Left forelimb (tissue), 1 donor: ENCODE measurements at regions not wholly inside any gene's neighbourhood (a gene's known extent, or its start where the extent isn't known, plus 50 kb on each side); places are given as distances from the start of the nearest gene placed in this dataset.

ENCODE experiments used
- DNase-seq: peaks from one replicate; pipeline ENCODE4 v3.0.0-alpha.2; 2018; ENCODE audit warnings: low spot score

DNA sequence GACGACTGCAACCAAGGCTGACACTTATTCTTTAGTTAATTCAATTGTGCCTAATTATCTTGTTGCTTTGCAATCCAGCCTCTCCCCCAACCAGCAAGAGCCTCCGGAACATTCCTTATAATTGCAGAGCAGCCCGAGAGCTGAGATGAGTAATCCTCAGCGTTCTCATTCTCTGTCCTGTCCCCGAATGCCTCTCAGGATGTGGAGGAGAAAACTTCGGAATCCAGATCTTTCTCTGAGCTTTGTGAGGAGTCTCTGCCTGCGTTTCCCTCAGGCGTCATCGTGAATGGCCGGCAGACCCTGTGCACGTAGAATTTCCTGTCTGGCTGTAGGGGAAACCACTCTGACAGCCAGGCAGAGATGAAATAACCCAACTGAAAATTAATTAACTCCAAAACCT is 160.5 kb upstream of the DIO3 start:
- no peak for DNase-seq

DNA sequence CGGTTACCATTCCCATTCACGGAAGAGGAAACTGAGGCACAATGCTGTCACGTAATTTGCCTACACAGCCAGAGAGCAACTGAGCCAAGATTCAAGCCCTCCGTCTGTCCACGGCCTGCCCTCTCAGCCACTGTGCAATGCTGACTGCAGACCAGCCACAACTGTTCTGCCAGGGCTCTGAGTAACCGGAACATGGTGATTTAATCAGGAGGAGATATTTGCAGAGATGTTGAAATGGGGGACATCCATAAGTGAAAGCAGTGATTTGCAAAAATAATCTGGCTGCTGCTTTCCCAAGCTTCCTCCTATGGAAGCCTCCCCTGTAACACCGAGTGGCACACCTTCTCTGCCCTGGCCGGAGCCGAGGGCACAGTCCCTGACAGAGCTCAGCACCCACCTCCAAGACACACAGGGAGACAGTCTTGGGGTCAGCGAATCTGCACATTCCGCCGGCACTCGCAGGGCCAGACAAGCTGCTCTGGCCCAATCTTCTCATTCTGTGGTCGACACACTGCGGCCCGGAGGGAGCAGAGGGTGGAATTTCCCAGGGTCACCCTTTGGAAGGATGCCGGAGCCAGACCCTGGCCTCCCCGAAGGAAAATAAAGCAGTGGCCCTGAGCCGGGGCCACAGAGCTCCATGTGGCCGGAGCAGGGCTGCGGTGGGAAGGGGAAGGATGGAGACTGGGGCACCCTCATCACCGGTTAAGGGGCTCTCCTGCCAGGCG is 158.2 kb upstream of the DIO3 start:
- DNase-seq: no peak

DNA sequence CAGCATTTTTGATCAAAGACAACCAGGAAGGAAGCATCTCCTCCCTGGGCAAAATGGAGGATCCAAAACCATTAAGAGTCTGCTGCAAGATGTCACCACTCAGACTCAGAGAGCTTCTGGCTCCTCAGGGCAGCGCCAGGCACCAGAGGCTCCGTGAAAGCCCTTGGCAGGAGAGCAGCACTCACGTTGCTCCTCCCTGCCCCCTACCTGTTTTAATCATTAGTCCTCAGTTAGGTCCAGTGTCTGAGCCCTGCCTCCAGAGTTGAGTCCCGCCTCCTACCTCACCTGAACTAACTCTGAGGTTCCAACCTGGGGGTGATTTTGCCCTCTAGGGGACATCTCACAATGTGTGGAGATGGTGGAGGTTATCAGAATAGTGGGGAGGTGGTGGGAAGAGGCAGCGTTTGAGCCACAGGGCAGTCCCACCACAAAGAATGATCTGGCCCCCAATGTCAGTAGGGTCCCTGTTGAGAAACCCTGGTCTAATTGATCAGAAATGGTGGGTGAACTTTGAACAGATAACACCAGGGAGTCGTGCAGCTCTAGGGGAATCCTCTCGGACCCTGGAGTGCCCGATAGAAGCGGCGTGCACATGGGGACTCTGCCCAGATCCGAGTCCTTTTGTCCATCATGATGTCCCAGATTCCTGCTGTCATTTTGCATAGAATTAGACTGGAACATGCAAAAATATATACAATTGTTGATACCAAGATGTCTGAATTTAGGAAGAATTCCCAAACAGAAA is 156.7 kb upstream of the DIO3 start:
- no peak for DNase-seq

DNA sequence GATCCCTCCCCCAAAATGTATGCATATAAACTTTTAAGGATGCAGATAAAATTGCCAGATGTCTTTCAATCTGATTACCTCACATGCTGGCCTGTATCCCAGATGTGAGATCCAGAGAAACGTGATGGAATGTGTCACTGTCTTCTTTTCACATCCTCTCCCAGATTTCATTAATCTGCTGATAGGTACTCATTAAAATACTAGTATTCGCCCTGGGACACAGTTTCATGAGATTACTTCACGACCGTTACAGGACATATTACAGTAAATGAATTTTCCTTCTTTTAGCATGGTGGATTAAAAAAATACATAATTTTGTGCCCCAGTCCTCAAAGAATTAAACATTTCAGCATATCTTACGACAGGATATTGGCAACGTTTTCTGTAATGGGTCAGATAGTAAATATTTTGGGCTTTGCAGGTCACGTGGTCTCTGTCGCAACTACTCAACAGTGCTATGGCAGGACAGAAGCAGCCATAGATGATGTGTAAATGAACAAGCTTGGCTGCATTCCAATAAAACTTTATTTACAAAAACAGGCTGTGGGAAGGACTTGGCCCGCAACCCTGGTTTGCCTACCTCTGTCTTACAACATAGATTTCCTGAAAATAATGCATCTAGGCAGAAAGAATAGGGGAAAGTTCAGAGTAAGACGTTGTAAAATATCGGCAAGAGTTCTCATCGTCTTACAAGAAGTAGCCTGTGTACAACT is 156.0 kb upstream of the DIO3 start:
- no peak for DNase-seq

DNA sequence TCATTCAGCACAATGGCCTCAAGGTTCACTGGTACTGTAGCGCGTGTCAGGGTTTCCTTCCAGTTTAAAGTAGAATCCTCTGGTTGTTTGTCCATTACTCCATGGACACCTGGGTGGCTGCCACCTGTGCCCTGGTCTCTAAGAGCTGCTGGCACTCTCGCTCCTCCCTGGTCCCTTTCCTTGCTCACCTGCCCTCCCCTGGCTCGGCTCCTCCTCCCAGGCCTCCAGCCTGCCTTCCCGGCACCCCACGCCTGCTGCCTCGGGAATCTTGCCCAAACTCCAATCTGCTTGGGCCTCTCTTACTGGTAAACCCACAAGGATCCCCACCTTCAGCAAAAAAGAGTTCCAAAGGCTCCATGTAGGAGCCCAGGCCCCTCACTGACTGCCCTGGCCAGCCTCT is 154.4 kb upstream of the DIO3 start:
- no peak for DNase-seq

DNA sequence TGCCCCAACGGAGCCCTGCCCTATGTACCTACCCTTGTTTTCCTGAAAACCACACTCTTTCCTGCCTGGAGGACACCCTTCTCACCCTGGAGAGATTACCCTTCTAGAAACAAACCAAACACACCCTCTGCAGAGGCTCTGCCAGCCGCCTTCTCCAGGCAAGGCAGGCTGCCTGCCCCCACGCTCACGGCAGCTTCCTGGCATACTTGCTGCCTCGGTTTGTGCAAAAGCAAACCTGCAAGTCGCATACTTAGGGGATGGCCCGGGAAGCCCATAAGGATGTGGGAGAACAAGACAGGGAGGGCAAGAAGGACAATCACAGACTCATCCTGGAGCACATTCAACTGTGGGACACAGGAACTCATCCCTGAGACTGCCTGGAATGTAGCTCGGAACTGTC is 154.0 kb upstream of the DIO3 start:
- no peak for DNase-seq

DNA sequence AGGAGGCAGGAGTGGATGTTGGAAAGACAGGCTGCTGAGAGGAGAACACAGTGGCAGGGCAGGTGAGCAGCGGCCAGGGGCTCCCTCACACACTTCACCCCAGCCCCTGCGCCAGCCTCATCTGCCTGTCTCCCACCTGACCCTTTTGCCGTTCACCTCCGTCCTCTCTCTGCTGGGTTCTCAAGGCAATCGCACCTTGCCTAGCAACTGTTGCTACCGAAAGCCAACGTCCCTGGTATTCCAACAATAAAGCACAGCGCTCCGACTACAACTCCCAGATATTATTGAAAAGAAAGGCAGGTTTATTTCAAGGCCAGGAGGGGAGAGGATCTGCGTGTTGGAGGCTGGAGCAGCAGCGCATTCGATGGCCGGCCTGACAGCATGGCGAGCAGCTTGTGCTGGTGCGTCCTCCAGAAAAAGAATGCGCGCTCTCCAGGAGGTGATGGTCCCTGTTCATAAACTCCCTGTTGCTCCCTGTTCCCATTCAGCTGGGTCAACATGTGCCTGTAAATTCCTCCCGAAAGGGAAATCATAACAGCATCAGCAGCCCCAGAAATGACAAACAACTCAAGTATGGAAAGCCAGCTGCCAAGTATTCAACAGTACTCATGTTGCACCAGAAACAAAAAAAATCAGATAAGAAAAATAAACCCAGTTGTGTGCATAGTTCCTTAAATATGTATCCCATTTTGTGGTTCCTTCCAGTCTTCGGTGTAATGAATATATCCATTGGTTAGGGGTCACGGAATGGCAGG is 153.0 kb upstream of the DIO3 start:
- no peak for DNase-seq

DNA sequence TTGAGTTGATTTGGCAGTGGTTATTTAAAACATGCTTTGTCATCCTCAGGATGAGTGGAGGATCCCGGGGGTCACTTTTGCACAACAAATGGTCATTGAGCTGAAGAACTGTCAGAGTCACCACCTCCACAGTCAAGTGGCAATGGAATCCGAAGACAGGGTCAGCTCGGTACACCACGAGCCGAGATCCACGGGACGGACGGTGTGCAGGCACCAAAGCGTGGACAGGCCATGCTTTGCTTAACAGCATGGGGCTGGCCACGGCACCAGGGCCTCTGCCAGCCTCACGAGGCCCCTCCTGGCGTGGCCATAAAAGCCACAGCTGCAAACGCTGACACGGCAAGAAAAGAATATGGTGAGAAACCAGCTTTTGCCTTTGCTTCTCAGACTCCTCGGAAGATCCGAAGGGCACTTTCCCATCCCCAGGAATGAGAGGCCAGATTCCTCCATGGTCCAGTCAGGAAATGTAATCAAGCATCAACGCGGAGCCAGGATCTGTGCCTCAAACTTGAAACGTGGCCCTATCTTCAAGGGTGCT is 152.2 kb upstream of the DIO3 start:
- no peak for DNase-seq

DNA sequence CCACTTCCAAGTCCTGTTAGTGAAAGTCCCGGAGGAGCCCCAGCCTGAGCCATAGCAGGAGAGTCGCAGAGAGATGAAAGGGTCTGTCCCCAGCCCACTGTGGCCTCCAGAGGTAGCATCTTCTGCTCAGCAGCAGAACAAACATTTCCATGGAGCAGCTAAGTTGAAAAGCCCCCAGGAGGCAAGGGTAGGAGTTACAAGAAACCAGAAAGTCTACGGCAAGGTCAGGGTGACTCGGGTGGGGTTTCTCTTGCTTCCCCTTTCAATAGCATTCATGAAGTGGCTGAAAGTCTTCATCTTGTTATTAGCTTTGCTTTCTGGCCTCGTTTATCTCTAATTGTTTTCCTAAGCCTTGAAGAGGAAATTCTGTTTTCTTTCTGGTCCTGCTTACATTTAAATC is 151.2 kb upstream of the DIO3 start:
- no peak for DNase-seq

DNA sequence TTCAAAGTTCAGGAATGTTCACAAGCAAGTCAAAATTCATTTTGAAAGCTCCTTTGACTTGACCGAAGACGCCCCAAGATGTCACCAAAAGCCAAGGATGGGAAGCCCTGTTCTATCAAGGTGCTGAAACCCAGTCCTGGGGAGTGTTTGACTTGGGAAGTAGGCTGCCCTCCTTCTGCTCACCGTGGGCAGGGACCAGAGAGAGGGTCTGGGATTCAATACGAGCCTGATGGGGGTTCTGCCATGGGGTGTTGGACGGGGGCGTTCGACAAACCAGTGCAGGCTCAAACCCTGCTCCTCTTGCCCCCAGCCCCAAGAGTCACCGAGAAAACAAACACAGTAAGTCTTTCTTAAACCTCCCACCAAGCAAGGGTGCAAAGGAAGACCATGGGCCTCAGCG is 150.1 kb upstream of the DIO3 start:
- no peak for DNase-seq

DNA sequence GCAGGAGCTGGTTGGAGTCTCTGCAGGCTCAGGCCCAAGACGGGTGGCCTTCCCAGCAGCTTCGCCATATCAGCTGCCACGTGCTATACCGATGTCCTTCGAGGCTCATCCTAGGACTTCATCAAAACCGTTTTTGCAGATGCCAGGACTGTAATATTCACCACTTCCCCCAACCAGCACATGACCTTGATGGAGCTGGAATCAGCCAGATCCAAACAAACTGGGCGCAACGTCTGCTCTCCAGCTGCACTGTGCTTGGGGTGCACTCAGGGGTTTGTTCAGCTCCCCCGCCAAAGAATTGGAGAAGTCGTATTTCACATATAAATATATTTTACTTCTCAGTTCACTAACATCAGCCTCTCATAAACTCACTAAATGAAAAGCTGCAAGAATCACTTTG is 149.5 kb upstream of the DIO3 start:
- DNase-seq: no peak

DNA sequence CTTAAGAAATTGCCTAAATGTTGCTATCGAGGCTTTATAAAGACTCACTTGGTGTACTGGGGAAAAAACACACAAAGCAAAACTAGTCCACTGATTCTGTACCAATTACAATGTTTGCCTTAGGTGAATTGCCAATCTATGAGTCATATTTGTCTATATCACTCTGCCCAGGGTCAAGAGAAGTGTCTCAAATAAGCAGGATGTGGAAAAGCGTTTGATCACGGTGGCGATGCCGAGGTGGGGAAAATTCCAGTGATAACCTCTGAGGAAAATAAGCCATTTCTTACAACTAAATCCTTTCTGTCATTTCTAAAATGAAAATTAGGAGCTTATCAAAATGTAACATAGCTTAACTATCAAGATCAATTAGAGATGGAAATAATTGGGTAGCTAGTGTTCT is 148.6 kb upstream of the DIO3 start:
- DNase-seq: no peak

DNA sequence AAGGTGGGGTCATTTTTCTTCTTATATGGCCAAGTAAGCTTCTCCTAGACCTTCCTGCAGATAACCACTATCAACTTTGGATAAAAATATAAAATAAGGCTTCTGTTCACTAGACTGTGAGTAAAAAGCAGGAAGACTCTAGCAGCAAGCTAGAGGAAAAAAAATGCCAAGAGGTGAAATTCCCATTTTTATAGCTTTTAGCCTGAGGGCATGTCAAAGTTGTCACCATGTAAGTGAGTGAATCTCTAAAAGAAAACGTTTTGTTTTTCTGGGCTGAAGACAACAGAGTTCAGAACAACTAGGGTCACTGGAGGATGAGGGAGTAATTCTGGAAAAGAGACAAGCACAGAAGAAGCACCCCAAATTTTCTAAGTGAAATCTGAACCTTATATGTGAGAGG is 143.9 kb upstream of the DIO3 start:
- DNase-seq: no peak

DNA sequence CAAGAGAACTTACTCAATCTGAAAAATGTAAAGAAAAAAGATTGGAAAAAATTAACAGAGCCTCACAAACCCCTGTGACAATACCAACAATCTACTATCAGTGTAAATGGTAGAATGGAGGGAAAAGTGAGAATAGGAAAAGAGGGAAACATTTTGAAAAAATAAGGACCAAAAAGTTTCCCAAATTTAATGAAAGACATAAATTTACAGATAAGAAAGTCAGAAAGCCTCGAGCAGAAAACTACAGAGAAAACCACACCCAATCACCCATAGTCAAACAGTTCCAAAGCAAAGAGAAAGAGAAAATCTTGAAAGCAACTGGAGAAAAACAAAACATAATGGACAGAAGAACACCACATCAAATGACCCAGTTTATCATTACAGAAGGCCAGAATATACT is 142.7 kb upstream of the DIO3 start:
- DNase-seq: no peak

DNA sequence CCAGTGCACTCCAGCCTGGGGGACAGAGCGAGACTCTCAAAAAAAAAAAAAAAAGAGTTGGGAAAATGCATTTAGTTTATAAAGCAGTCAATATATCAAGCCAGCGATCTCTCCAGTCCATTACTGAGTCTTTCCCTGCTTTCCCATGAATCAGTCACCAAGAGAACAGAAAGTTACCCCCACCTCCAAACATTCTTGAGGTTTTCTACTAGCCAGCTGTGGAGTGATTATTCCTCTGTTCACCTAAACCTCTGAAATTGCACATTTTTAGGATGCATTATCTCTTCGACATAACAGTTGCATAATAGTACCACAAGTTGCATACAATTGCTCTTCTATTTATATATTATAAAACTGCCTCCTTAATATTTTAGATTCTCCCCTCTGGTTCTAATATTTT is 134.8 kb upstream of the DIO3 start:
- DNase-seq: no peak

DNA sequence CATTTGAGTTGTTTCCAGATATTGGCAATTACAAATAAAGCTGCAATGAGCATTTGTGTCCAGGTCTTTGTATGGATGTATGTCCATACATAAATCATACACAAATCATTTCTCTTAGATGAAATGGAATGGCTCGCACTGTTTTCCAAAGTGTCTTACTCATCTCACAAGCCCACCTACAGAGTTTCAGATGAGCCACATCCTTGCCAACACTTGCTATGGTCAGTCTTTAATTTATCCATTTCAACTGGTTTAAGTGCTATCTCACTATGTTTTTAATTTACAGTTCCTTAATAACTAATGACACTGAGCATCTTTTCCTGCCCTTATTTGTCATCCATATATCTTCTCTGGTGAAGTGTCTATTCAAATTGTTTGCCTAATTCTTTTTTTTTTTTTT is 132.9 kb upstream of the DIO3 start:
- no peak for DNase-seq

DNA sequence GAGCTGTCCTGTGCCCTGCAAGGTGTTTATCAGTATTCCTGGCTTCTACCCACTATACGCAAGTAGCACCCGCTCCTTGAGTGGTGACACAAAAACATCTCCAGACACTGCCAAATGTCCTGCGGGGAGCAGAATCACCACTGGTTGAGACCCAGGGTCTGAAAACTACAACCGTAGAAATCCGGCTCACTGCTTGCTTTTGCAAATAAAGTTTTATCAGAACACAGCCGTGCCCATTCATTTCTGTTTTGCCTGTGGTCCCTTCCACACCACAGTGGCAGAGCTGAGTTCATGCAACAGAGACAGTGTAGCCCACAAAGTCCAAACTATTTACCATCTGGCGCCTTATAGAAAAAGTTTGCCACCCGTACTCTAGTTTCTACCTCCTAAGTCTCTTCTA is 125.7 kb upstream of the DIO3 start:
- no peak for DNase-seq

DNA sequence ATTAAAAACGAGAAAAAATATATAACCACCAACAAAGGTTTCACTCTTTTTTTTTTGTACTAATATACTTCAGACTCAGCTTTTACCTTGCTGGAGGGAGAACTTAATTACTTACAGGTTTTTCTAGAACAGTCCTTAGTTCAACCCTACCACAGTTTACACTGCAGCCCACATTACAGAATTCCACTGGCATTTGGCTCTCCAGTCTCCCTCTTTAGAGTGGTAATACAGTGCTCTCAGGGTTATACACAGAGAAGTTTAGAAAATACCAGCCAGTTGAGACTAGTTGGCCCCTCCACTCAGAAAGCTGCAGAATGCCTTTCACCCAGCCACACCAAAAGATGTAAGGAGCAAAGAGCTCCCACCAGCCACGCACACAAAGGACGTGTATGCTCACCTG is 122.3 kb upstream of the DIO3 start:
- DNase-seq: no peak

DNA sequence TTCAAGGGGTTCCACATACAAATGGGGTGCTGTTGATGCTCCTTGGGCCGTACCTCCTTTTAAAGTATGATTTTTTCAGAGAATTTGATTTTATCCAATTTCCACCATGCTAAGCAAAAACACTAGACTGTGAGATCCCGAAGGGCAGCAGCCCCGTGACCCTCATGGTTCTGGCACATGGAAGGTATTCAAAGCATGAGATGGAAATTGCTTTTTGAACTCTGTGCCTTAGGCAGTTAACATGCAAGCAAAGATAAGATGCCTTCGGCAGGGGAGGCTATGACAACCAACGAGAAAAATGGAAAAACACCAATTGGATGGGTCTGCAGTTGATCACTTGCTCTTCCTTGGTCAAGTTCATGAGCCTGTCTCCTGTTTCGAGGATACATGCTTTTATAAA is 120.8 kb upstream of the DIO3 start:
- DNase-seq: no peak

DNA sequence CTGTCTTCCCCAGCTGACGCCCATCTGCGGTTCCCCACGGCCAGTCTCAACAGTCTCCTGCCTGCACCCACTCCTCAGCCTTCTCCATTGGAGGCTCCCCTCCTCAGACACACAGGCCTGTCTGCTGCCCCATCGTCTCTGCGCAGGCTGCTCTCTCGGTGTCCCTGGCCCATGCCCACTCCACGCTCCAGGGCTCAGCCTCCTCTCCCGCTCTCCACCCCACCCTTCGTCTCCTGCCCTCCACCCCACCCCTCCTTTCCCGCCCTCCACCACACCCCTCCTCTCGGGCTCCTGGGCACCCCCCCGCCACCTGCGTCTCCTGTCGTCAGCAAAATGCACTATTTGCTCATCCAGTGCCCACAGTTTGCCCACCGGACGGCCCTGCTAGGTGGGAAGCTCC is 119.6 kb upstream of the DIO3 start:
- no peak for DNase-seq

DNA sequence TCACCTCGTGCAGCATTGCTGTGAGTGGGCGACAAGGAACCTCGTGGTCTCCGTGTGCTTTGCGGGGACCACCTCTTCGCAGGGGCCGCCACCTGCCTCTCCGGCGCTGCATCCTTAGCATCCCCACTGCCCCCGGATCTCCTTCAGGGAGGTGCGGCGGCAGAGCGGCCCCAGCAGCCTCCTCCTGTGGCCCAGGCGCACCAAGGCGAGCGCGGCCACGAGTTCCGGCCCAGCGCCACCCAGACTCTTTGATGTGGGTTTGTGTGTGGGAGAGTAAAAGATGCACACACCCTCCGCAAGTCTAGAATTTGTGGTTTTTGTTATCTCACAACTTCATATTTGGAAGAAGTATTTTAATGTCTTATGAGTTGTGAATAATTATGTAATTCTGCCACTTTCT is 118.8 kb upstream of the DIO3 start:
- no peak for DNase-seq

DNA sequence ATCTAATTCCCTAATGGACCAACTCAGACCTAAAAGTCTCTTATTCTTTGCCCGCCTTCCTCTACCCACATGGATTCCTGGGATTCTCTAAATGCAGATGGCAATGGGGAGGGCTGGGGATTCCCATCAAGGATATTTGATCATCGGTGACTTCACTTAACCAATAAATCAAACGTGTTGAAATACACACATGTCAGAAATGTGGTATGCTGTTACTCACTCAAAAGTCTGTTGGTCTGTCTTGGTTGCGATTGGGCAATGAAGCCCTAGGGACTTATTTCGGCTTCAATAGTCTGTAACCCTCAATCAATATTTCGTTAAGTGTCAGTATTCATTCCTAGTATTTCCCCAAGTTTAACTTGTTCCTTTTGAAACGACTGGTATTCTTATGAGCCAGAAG is 117.2 kb upstream of the DIO3 start:
- no peak for DNase-seq
